ENCODE measurements at regions not wholly inside any gene's neighbourhood (a gene's known extent, or its start where the extent isn't known, plus 50 kb on each side); places are given as distances from the start of the nearest gene placed in this dataset.

DNA sequence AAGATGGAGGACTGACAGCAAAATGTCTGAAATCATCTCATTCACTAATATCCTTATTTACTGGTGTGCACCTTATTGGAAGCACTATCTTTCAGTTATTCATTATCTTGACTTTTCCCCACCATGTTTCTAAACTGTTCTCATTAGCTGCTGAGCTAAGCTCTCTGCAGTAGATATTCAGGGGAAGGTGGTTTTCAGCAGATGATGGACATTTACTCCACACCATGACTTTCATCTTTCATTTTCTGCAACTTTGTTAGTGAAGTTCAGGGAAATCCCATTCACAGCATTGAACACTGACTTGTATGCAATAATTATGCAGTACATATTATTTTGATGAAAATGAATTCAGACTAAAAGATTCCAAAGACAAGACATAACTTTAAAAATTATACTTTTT lies 373.6 kb upstream of the FLRT2 start:
- in situ Hi-C loops (cut with MboI; ENCODE audit: low pct_ligation_motif_present in 1 of 4, low pct_unique_long_range_greater_than_20kb in 1 of 4, low sequenced_read_pairs in 3 of 4) (no loop called here), intact Hi-C loops (cut with DNase I; ENCODE audit: low total_unique reads) (no loop called here)
- Histone ChIP-seq H3K36me3 (no peaks in the 10 kb centered on the region), H3K4me3 (no peak overlapping the region), H3K27me3 (no peaks in the 10 kb centered on the region), H3K27ac (no peak overlapping the region), H3K4me1 (no peaks in the 10 kb centered on the region), H3K9me3 (no peaks in the 10 kb centered on the region)
- no peak for DNase-seq
- TF ChIP-seq POLR2A (IDR thresholded peaks at IDR 0.05) (no peak), CTCF (IDR thresholded peaks at IDR 0.05) (no peak), EP300 (IDR thresholded peaks at IDR 0.05; ENCODE audit: low read depth) (no peak), POLR2AphosphoS5 (IDR thresholded peaks at IDR 0.05) (no peak)

GRCh38 chr14:85159726-85160125 lies 370.2 kb upstream of the FLRT2 start:
- no peaks in the 10 kb centered on the region for H3K4me1 ChIP-seq
- TF ChIP-seq POLR2A (IDR thresholded peaks at IDR 0.05) (no peak), CTCF (IDR thresholded peaks at IDR 0.05) (no peak), EP300 (IDR thresholded peaks at IDR 0.05; ENCODE audit: low read depth) (no peak), POLR2AphosphoS5 (IDR thresholded peaks at IDR 0.05) (no peak)
- no peak overlapping the region for H3K27ac ChIP-seq
- H3K9me3 ChIP-seq: no peaks in the 10 kb centered on the region
- DNase-seq: no peak
- intact Hi-C loops (cut with DNase I; ENCODE audit: low total_unique reads): no loop called here
- H3K36me3 ChIP-seq: no peaks in the 10 kb centered on the region
- no peaks in the 10 kb centered on the region for H3K27me3 ChIP-seq
- in situ Hi-C loops (cut with MboI; ENCODE audit: low pct_ligation_motif_present in 1 of 4, low pct_unique_long_range_greater_than_20kb in 1 of 4, low sequenced_read_pairs in 3 of 4): no loop called here
- no peak overlapping the region for H3K4me3 ChIP-seq

GRCh38 chr14:85165094-85165493 lies 364.9 kb upstream of the FLRT2 start:
- no peaks in the 10 kb centered on the region for H3K27me3 ChIP-seq
- TF ChIP-seq EP300 (IDR thresholded peaks at IDR 0.05; ENCODE audit: low read depth) (no peak), POLR2AphosphoS5 (IDR thresholded peaks at IDR 0.05) (no peak), CTCF (IDR thresholded peaks at IDR 0.05) (no peak), POLR2A (IDR thresholded peaks at IDR 0.05) (no peak)
- WGBS, 2 donors (ENCODE audit: low coverage in 1 of 2): 81 to 86% methylated on average over 2 to 3 of the region's 3 CpGs
- in situ Hi-C loops (cut with MboI; ENCODE audit: low pct_ligation_motif_present in 1 of 4, low pct_unique_long_range_greater_than_20kb in 1 of 4, low sequenced_read_pairs in 3 of 4) (no loop called here), intact Hi-C loops (cut with DNase I; ENCODE audit: low total_unique reads) (no loop called here)
- no peak for DNase-seq
- no peaks in the 10 kb centered on the region for H3K4me1 ChIP-seq
- H3K4me3 ChIP-seq: no peak overlapping the region
- no peaks in the 10 kb centered on the region for H3K36me3 ChIP-seq
- H3K27ac ChIP-seq: no peak overlapping the region
- H3K9me3 ChIP-seq: no peaks in the 10 kb centered on the region

DNA sequence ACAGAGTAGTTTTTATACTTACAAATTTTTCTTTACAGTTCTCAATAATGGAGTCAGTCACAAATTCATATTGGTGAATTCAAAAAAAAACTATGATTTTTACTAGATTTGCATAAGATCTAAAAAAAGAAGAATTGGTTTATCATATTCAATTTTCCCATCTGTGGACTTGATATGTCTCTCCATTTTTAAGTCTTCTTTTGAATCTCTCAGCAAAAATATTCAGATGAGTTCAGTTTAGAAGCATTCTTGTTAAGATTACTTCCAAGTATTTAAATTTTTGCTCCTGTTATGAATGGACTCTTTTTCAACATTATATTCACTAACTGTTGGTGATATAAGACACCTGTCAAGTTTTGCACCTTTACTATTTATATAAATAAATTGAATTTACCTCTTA lies 360.6 kb upstream of the FLRT2 start:
- in situ Hi-C loops (cut with MboI; ENCODE audit: low pct_ligation_motif_present in 1 of 4, low pct_unique_long_range_greater_than_20kb in 1 of 4, low sequenced_read_pairs in 3 of 4) (no loop called here), intact Hi-C loops (cut with DNase I; ENCODE audit: low total_unique reads) (no loop called here)
- H3K4me3 ChIP-seq: no peak overlapping the region
- H3K36me3 ChIP-seq: no peaks in the 10 kb centered on the region
- TF ChIP-seq CTCF (IDR thresholded peaks at IDR 0.05): no peak
- TF ChIP-seq POLR2AphosphoS5 (IDR thresholded peaks at IDR 0.05): no peak
- no peak for TF ChIP-seq POLR2A (IDR thresholded peaks at IDR 0.05)
- no peak for TF ChIP-seq EP300 (IDR thresholded peaks at IDR 0.05; ENCODE audit: low read depth)
- no peaks in the 10 kb centered on the region for H3K9me3 ChIP-seq
- no peaks in the 10 kb centered on the region for H3K27me3 ChIP-seq
- H3K27ac ChIP-seq: no peak overlapping the region
- H3K4me1 ChIP-seq: no peaks in the 10 kb centered on the region
- no peak for DNase-seq

All from transverse colon (tissue), 4 donors.